Loucy (cell line): ENCODE measurements at regions not wholly inside any gene's neighbourhood (a gene's known extent, or its start where the extent isn't known, plus 50 kb on each side); places are given as distances from the start of the nearest gene placed in this dataset.

Experiments used
- CTCF ChIP-seq: fragments of 200-600 bp; sonication (generic); conservative IDR thresholded peaks from 2 replicates; pipeline ENCODE4 v1.5.1; 2014; ENCODE audit warnings: mild to moderate bottlenecking, antibody characterized with exemption, low read length
- EZH2phosphoT487 ChIP-seq: fragments of 200-600 bp; IDR thresholded peaks from 2 replicates; pipeline ENCODE4 v1.6.1; 2018; ENCODE audit warnings: antibody characterized with exemption, mild to moderate bottlenecking, moderate library complexity, borderline replicate concordance

- TF ChIP-seq CTCF (no peak), EZH2phosphoT487 (no peak)
Measured at GRCh38 chr22:27420195-27420816, 381.2 kb downstream of the MN1 start.
